SK-N-SH treated with all-trans-retinoic acid at 6 μM for 48 hours (cell line): ENCODE measurements at regions not wholly inside any gene's neighbourhood (a gene's known extent, or its start where the extent isn't known, plus 50 kb on each side); places are given as distances from the start of the nearest gene placed in this dataset.

ENCODE experiments used
- ARNTL ChIP-seq: fragments of 450-650 bp; formaldehyde crosslinking; IDR thresholded peaks from 2 replicates; pipeline ENCODE4 v1.5.0; 2020; ENCODE audit warnings: low read depth, mild to moderate bottlenecking, moderate library complexity, borderline replicate concordance
- CREB5 ChIP-seq: fragments of 250-450 bp; sonication (Bioruptor Pico); IDR thresholded peaks from 2 replicates; pipeline ENCODE4 v1.5.1; 2020; ENCODE audit warnings: low read depth, mild to moderate bottlenecking, moderate library complexity
- CSDC2 ChIP-seq: fragments of 250-450 bp; sonication (Bioruptor Pico); IDR thresholded peaks from 2 replicates; pipeline ENCODE4 v1.5.0; 2020; ENCODE audit warnings: mild to moderate bottlenecking, moderate library complexity
- PATZ1 ChIP-seq: fragments of 250-450 bp; sonication (Bioruptor Pico); IDR thresholded peaks from 2 replicates; pipeline ENCODE4 v1.8.0; 2020; ENCODE audit warnings: mild to moderate bottlenecking, moderate library complexity, borderline replicate concordance
- PPARA ChIP-seq: fragments of 250-450 bp; sonication (Bioruptor Pico); IDR thresholded peaks from 2 replicates; pipeline ENCODE4 v1.5.0; 2020; ENCODE audit warnings: mild to moderate bottlenecking, borderline replicate concordance
- RARB ChIP-seq: fragments of 250-450 bp; sonication (Bioruptor Pico); IDR thresholded peaks from 2 replicates; pipeline ENCODE4 v1.8.0; 2021; ENCODE audit warnings: mild to moderate bottlenecking, moderate library complexity
- SNAI2 ChIP-seq: fragments of 250-450 bp; sonication (Bioruptor Pico); IDR thresholded peaks from 2 replicates; pipeline ENCODE4 v1.5.0; 2020; ENCODE audit warnings: mild to moderate bottlenecking, moderate library complexity
- ZFP30 ChIP-seq: fragments of 450-650 bp; formaldehyde crosslinking; IDR thresholded peaks from 2 replicates; pipeline ENCODE4 v1.5.0; 2022; ENCODE audit warnings: mild to moderate bottlenecking, moderate library complexity

- TF ChIP-seq RARB (CRISPR knock-in tag) (no peak), PPARA (no peak), ZFP30 (CRISPR knock-in tag) (no peak), CREB5 (CRISPR knock-in tag) (no peak), ARNTL (CRISPR knock-in tag) (no peak), PATZ1 (CRISPR knock-in tag) (no peak), SNAI2 (CRISPR knock-in tag) (no peak), CSDC2 (no peak)
These were observed 84.6 kb upstream of the FAT3 start for GRCh38 chr11:92140021-92140420.
